Loucy (cell line): ENCODE measurements at regions not wholly inside any gene's neighbourhood (a gene's known extent, or its start where the extent isn't known, plus 50 kb on each side); places are given as distances from the start of the nearest gene placed in this dataset.

Source experiments
- H2AFZ ChIP-seq: fragments of 200-600 bp; sonication (generic); 2 replicates; pipeline ENCODE4 v1.6.0; 2016; ENCODE audit warnings: antibody characterized with exemption, mild to moderate bottlenecking, low read length, moderate library complexity
- H3F3A ChIP-seq: fragments of 200-600 bp; 2 replicates; pipeline ENCODE4 v1.6.0; 2016; ENCODE audit warnings: antibody characterized with exemption, low read depth, mild to moderate bottlenecking
- H3K27me3 ChIP-seq: fragments of 200-600 bp; sonication (generic); 2 replicates; pipeline ENCODE4 v1.6.1; 2014; ENCODE audit warnings: low read length, mild to moderate bottlenecking; ENCODE audit not compliant: insufficient read depth, poor library complexity, severe bottlenecking
- H3K36me3 ChIP-seq: fragments of 200-600 bp; sonication (generic); 2 replicates; pipeline ENCODE4 v1.6.1; 2016; ENCODE audit warnings: low read length; ENCODE audit not compliant: insufficient read depth
- H3K4me1 ChIP-seq: fragments of 200-600 bp; sonication (generic); 2 replicates; pipeline ENCODE4 v1.5.1; 2014; ENCODE audit warnings: low read length, mild to moderate bottlenecking; ENCODE audit not compliant: insufficient read depth, poor library complexity, severe bottlenecking
- H3K4me2 ChIP-seq: fragments of 200-600 bp; sonication (generic); 2 replicates; pipeline ENCODE4 v1.6.0; 2014; ENCODE audit warnings: antibody characterized with exemption, low read length, low read depth, mild to moderate bottlenecking; ENCODE audit not compliant: poor library complexity, severe bottlenecking
- H3K4me3 ChIP-seq: fragments of 200-600 bp; sonication (generic); 2 replicates; pipeline ENCODE4 v1.5.1; 2014; ENCODE audit warnings: low read length, mild to moderate bottlenecking, mixed read lengths; ENCODE audit not compliant: poor library complexity, severe bottlenecking
- H3K79me2 ChIP-seq: fragments of 200-600 bp; sonication (generic); 2 replicates; pipeline ENCODE4 v1.6.1; 2014; ENCODE audit warnings: low read length; ENCODE audit not compliant: insufficient read depth
- H3K9ac ChIP-seq: fragments of 200-600 bp; sonication (generic); 2 replicates; pipeline ENCODE4 v1.6.0; 2014; ENCODE audit warnings: mild to moderate bottlenecking, low read depth, low read length, moderate library complexity; ENCODE audit not compliant: poor library complexity, severe bottlenecking
- H3K9me2 ChIP-seq: fragments of 200-600 bp; sonication (generic); replicated peaks from 2 replicates; pipeline ENCODE4 v1.6.1; 2016; ENCODE audit warnings: low read depth, low read length, mixed read lengths
- H3K9me3 ChIP-seq: fragments of 200-600 bp; sonication (generic); 2 replicates; pipeline ENCODE4 v1.6.1; 2014; ENCODE audit warnings: mild to moderate bottlenecking, antibody characterized with exemption, low read length, low read depth; ENCODE audit not compliant: insufficient read depth
- H4K20me1 ChIP-seq: fragments of 200-600 bp; sonication (generic); 2 replicates; pipeline ENCODE4 v1.6.0; 2014; ENCODE audit warnings: antibody characterized with exemption, low read length, mild to moderate bottlenecking; ENCODE audit not compliant: insufficient read depth, poor library complexity, severe bottlenecking
- CTCF ChIP-seq: fragments of 200-600 bp; sonication (generic); conservative IDR thresholded peaks from 2 replicates; pipeline ENCODE4 v1.5.1; 2014; ENCODE audit warnings: mild to moderate bottlenecking, antibody characterized with exemption, low read length
- EZH2phosphoT487 ChIP-seq: fragments of 200-600 bp; IDR thresholded peaks from 2 replicates; pipeline ENCODE4 v1.6.1; 2018; ENCODE audit warnings: antibody characterized with exemption, mild to moderate bottlenecking, moderate library complexity, borderline replicate concordance

- Histone ChIP-seq H3K9me2 (0 out of 2 replicates have a peak, but pooled peaks cover 4% of the 10 kb centered on the region), H4K20me1 (no peaks in the 10 kb centered on the region), H3K4me1 (no peaks in the 10 kb centered on the region), H3F3A (no peaks in the 10 kb centered on the region), H3K9me3 (no peaks in the 10 kb centered on the region), H3K79me2 (no peaks in the 10 kb centered on the region), H2AFZ (no peak overlapping the region), H3K27me3 (no peaks in the 10 kb centered on the region), H3K4me2 (no peak overlapping the region), H3K4me3 (no peak overlapping the region), H3K36me3 (no peaks in the 10 kb centered on the region), H3K9ac (no peak overlapping the region)
- TF ChIP-seq EZH2phosphoT487 (no peak), CTCF (no peak)
Observed at GRCh38 chr14:54206516-54206915, 190.3 kb upstream of the CDKN3 start.

GRCh38 chr14:54207075-54207474, 189.7 kb upstream of the CDKN3 start:
- Histone ChIP-seq H2AFZ (no peak overlapping the region), H3K4me1 (no peaks in the 10 kb centered on the region)

GRCh38 chr14:54207476-54208462, 189.0 kb upstream of the CDKN3 start:
- TF ChIP-seq CTCF (no peak), EZH2phosphoT487 (no peak)
- Histone ChIP-seq H3K27me3 (no peaks in the 10 kb centered on the region), H3K4me1 (no peaks in the 10 kb centered on the region), H3K36me3 (no peaks in the 10 kb centered on the region), H3K9me3 (no peaks in the 10 kb centered on the region), H4K20me1 (no peaks in the 10 kb centered on the region), H2AFZ (no peak overlapping the region), H3K9ac (no peak overlapping the region), H3K9me2 (0 out of 2 replicates have a peak, but pooled peaks cover 4% of the 10 kb centered on the region), H3K79me2 (no peaks in the 10 kb centered on the region), H3F3A (no peaks in the 10 kb centered on the region), H3K4me3 (no peak overlapping the region), H3K4me2 (no peak overlapping the region)

More at GRCh38 chr14:54207075-54207474, 189.7 kb upstream of the CDKN3 start:
- Histone ChIP-seq H3K36me3 (no peaks in the 10 kb centered on the region), H3F3A (no peaks in the 10 kb centered on the region), H3K9me2 (0 out of 2 replicates have a peak, but pooled peaks cover 4% of the 10 kb centered on the region), H3K9me3 (no peaks in the 10 kb centered on the region), H3K4me2 (no peak overlapping the region), H3K9ac (no peak overlapping the region), H3K79me2 (no peaks in the 10 kb centered on the region), H4K20me1 (no peaks in the 10 kb centered on the region), H3K27me3 (no peaks in the 10 kb centered on the region), H3K4me3 (no peak overlapping the region)
- TF ChIP-seq EZH2phosphoT487 = no peak
- no peak for TF ChIP-seq CTCF
